IMR-90 (cell line): ENCODE measurements at regions not wholly inside any gene's neighbourhood (a gene's known extent, or its start where the extent isn't known, plus 50 kb on each side); places are given as distances from the start of the nearest gene placed in this dataset.

ENCODE experiments used
- BHLHE40 ChIP-seq: fragments of 150-350 bp; IDR thresholded peaks from 2 replicates; pipeline ENCODE4 v1.6.1; 2016; ENCODE audit warnings: mild to moderate bottlenecking, low read depth, low read length
- CHD1 ChIP-seq: IDR thresholded peaks from 2 replicates; pipeline ENCODE4 v1.6.1; 2012; ENCODE audit warnings: low read depth, low read length, improper control_type of control experiment
- FOS ChIP-seq: fragments of 150-350 bp; IDR thresholded peaks from 2 replicates; pipeline ENCODE4 v1.6.1; 2016; ENCODE audit warnings: low read depth, low read length
- MAZ ChIP-seq: IDR thresholded peaks from 2 replicates; pipeline ENCODE4 v1.6.1; 2012; ENCODE audit warnings: low read depth, mild to moderate bottlenecking, low read length, improper control_type of control experiment, moderate library complexity, borderline replicate concordance
- POLR2A ChIP-seq: IDR thresholded peaks from 2 replicates; pipeline ENCODE4 v1.6.1; 2012; ENCODE audit warnings: mild to moderate bottlenecking, low read depth, low read length
- RAD21 ChIP-seq: IDR thresholded peaks from 2 replicates; pipeline ENCODE4 v1.6.1; 2012; ENCODE audit warnings: low read length, improper control_type of control experiment
- RFX5 ChIP-seq: IDR thresholded peaks from 2 replicates; pipeline ENCODE4 v1.8.0; 2012; ENCODE audit warnings: low read depth, mild to moderate bottlenecking, low read length, moderate library complexity
- TF ChIP-seq, protein P1 (sequence below): conservative IDR thresholded peaks from 2 replicates; pipeline ENCODE4 v1.5.1; 2012; ENCODE audit warnings: mild to moderate bottlenecking, low read depth, low read length, improper control_type of control experiment

GRCh38 chr20:57047281-57048026 is 219.0 kb downstream of the BMP7 start:
- TF ChIP-seq BHLHE40 (no peak), MAZ (no peak), POLR2A (no peak), FOS (no peak), RFX5 (no peak), RAD21 (no peak), CHD1 (no peak)
- TF ChIP-seq, protein P1, sequence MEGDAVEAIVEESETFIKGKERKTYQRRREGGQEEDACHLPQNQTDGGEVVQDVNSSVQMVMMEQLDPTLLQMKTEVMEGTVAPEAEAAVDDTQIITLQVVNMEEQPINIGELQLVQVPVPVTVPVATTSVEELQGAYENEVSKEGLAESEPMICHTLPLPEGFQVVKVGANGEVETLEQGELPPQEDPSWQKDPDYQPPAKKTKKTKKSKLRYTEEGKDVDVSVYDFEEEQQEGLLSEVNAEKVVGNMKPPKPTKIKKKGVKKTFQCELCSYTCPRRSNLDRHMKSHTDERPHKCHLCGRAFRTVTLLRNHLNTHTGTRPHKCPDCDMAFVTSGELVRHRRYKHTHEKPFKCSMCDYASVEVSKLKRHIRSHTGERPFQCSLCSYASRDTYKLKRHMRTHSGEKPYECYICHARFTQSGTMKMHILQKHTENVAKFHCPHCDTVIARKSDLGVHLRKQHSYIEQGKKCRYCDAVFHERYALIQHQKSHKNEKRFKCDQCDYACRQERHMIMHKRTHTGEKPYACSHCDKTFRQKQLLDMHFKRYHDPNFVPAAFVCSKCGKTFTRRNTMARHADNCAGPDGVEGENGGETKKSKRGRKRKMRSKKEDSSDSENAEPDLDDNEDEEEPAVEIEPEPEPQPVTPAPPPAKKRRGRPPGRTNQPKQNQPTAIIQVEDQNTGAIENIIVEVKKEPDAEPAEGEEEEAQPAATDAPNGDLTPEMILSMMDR = no peak
